GM21515 (cell line): ENCODE measurements at regions not wholly inside any gene's neighbourhood (a gene's known extent, or its start where the extent isn't known, plus 50 kb on each side); places are given as distances from the start of the nearest gene placed in this dataset.
"Not testable (repeated sequence)": the region's sequence is repeated elsewhere in the genome, so short reads cannot be mapped to it uniquely, and the experiment has no call there.

Experiments
- ATAC-seq: cut with Tn5 transposase; IDR thresholded peaks from one replicate; pipeline ENCODE4 v1.9.1; 2021; ENCODE audit not compliant: unreplicated experiment

- no peak for ATAC-seq
Measured at GRCh38 chr7:12930534-12930933, 243.1 kb downstream of the ARL4A start.

GRCh38 chr7:12931465-12931864, 244.0 kb downstream of the ARL4A start:
- not testable (repeated sequence) for ATAC-seq

- no peak for ATAC-seq
Measured at GRCh38 chr7:12939694-12940093, 252.3 kb downstream of the ARL4A start.

GRCh38 chr7:12941512-12941911, 254.1 kb downstream of the ARL4A start:
- no peak for ATAC-seq

- no peak for ATAC-seq
Measured at GRCh38 chr7:12942609-12943008, 255.2 kb downstream of the ARL4A start.

- ATAC-seq: no peak
Measured at GRCh38 chr7:12943781-12944180, 256.3 kb downstream of the ARL4A start.

GRCh38 chr7:12945901-12946300, 258.5 kb downstream of the ARL4A start:
- ATAC-seq: no peak

GRCh38 chr7:12947465-12947864, 260.0 kb downstream of the ARL4A start:
- no peak for ATAC-seq

- ATAC-seq: no peak
Measured at GRCh38 chr7:12949060-12949931, 261.9 kb downstream of the ARL4A start.

- no peak for ATAC-seq
Measured at GRCh38 chr7:12951397-12951801, 264.0 kb downstream of the ARL4A start.

GRCh38 chr7:12954380-12955033, 267.1 kb downstream of the ARL4A start:
- ATAC-seq: no peak

GRCh38 chr7:12957487-12957886, 270.1 kb downstream of the ARL4A start:
- ATAC-seq: no peak

- no peak for ATAC-seq
Measured at GRCh38 chr7:12961910-12962480, 274.6 kb downstream of the ARL4A start.

- no peak for ATAC-seq
Measured at GRCh38 chr7:12963435-12963834, 276.0 kb downstream of the ARL4A start.

GRCh38 chr7:12964836-12965235, 277.4 kb downstream of the ARL4A start:
- ATAC-seq: no peak

GRCh38 chr7:12965767-12966166, 278.3 kb downstream of the ARL4A start:
- no peak for ATAC-seq

- no peak for ATAC-seq
Measured at GRCh38 chr7:12967322-12967721, 279.9 kb downstream of the ARL4A start.

GRCh38 chr7:12968836-12969422, 281.5 kb downstream of the ARL4A start:
- no peak for ATAC-seq

- no peak for ATAC-seq
Measured at GRCh38 chr7:12970626-12971025, 283.2 kb downstream of the ARL4A start.

- no peak for ATAC-seq
Measured at GRCh38 chr7:12974451-12975166, 287.2 kb downstream of the ARL4A start.

GRCh38 chr7:12975412-12975811, 288.0 kb downstream of the ARL4A start:
- no peak for ATAC-seq
